PC-3 (cell line): ENCODE measurements at regions not wholly inside any gene's neighbourhood (a gene's known extent, or its start where the extent isn't known, plus 50 kb on each side); places are given as distances from the start of the nearest gene placed in this dataset.

ENCODE experiments used
- ATAC-seq: fragments of 200-7000 bp; cut with Tn5 transposase; 2 replicates; pipeline ENCODE4 v1.9.1; 2020; ENCODE audit warnings: mild to moderate bottlenecking, moderate library complexity
- BruUV-seq: library from RNA; stranded (reverse); fragments of 400-500 nt; replicated peaks from 2 replicates; lab custom pipeline; 2021; lab: Mats Ljungman, UMichigan
- CTCF ChIA-PET: fragments of 300-600 bp; sonication (Branson Sonifier 250); formaldehyde crosslinking; loops from one replicate; lab custom pipeline; 2022; ENCODE audit warnings: antibody characterized with exemption; lab: Charles Lee
- POLR2A ChIA-PET: fragments of 300-600 bp; sonication (Branson Sonifier 250); formaldehyde crosslinking; loops from one replicate; lab custom pipeline; 2022; ENCODE audit warnings: antibody characterized with exemption; ENCODE audit not compliant: unreplicated experiment; lab: Charles Lee
- DNase-seq: peaks from one replicate; pipeline ENCODE4 v3.0.0-alpha.2; 2015
- H2AFZ ChIP-seq: fragments of 300-600 bp; sonication (generic); 2 replicates; pipeline ENCODE4 v1.6.0; 2016; ENCODE audit warnings: antibody characterized with exemption, low read length
- H3F3A ChIP-seq: fragments of 300-600 bp; sonication (generic); one replicate; pipeline ENCODE4 v1.6.0; 2017; ENCODE audit warnings: antibody characterized with exemption, low read length, control low read depth, mild to moderate bottlenecking; ENCODE audit not compliant: unreplicated experiment
- H3K27ac ChIP-seq: fragments of 300-600 bp; sonication (generic); 2 replicates; pipeline ENCODE4 v1.5.1; 2016; ENCODE audit warnings: mild to moderate bottlenecking, low read length
- H3K27me3 ChIP-seq: fragments of 300-600 bp; sonication (generic); 2 replicates; pipeline ENCODE4 v1.6.1; 2016; ENCODE audit warnings: low read length, mixed read lengths
- H3K36me3 ChIP-seq: fragments of 300-600 bp; sonication (generic); 2 replicates; pipeline ENCODE4 v1.6.1; 2016; ENCODE audit warnings: low read depth, mixed run types, low read length, mixed read lengths
- H3K4me1 ChIP-seq: fragments of 300-600 bp; sonication (generic); 2 replicates; pipeline ENCODE4 v1.5.1; 2016; ENCODE audit warnings: low read length; ENCODE audit not compliant: insufficient read depth
- H3K4me2 ChIP-seq: fragments of 300-600 bp; sonication (generic); 2 replicates; pipeline ENCODE4 v1.6.0; 2016; ENCODE audit warnings: low read length
- H3K4me3 ChIP-seq: fragments of 300-600 bp; sonication (generic); 2 replicates; pipeline ENCODE4 v1.5.1; 2016; ENCODE audit warnings: mild to moderate bottlenecking, low read length, mixed read lengths
- H3K79me2 ChIP-seq: fragments of 300-600 bp; sonication (generic); 2 replicates; pipeline ENCODE4 v1.6.1; 2017; ENCODE audit warnings: low read length, mixed read lengths
- H3K9ac ChIP-seq: fragments of 300-600 bp; sonication (generic); 2 replicates; pipeline ENCODE4 v1.6.0; 2016; ENCODE audit warnings: mild to moderate bottlenecking, low read length
- H3K9me2 ChIP-seq: fragments of 300-600 bp; sonication (generic); replicated peaks from 2 replicates; pipeline ENCODE4 v1.6.1; 2016; ENCODE audit warnings: mixed run types, low read length, mixed read lengths
- H3K9me3 ChIP-seq: fragments of 300-600 bp; sonication (generic); 2 replicates; pipeline ENCODE4 v1.6.1; 2016; ENCODE audit warnings: low read length, mixed read lengths
- H4K20me1 ChIP-seq: fragments of 300-600 bp; sonication (generic); 2 replicates; pipeline ENCODE4 v1.6.1; 2016; ENCODE audit warnings: low read length, mixed read lengths
- EZH2 ChIP-seq: fragments of 300-600 bp; sonication (generic); IDR thresholded peaks from one replicate; pipeline ENCODE4 v1.6.1; 2017; ENCODE audit warnings: antibody characterized with exemption, mild to moderate bottlenecking, low read length; ENCODE audit not compliant: unreplicated experiment
- EZH2phosphoT487 ChIP-seq: fragments of 300-600 bp; sonication (generic); IDR thresholded peaks from 2 replicates; pipeline ENCODE4 v1.6.1; 2018; ENCODE audit warnings: mild to moderate bottlenecking, antibody characterized with exemption, low read length, borderline replicate concordance
- intact Hi-C: fragments of 100-400 bp; cut with micrococcal nuclease; formaldehyde crosslinking; loops from 2 replicates; pipeline ENCODE4 v1.9.0; 2023
- TF ChIP-seq, protein P1 (sequence below): fragments of 300-600 bp; sonication (generic); conservative IDR thresholded peaks from 2 replicates; pipeline ENCODE4 v1.5.1; 2017; ENCODE audit warnings: antibody characterized with exemption, low read depth, mild to moderate bottlenecking, low read length

DNA sequence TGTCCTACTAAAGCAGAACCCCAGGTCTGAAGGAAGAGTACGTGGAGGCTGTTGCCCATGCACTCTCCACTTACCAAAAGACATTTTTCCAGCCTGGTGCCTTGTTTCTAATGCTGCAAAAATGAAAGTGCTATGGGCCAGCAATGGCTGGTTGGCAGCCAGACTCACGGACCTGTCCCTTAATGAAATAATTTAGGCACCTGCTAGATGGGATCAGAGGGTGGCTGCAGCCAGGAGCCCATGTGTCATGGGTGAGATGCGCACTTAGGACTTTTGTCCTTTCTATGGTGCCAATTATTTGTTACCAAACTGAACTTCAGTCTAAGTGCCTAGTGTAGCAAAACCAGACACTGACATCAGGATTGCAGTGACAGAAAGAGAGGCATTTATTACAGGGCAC is 276.3 kb downstream of the YTHDC2 start:
- ChIA-PET POLR2A (no interaction called here), CTCF (no interaction called here)
- no peak overlapping the region for H3K9ac ChIP-seq
- no peak overlapping the region for H3K4me2 ChIP-seq
- no TSS peak for BruUV-seq
- no peaks in the 10 kb centered on the region for H3K9me2 ChIP-seq
- intact Hi-C loops, result no loop called here
- H4K20me1 ChIP-seq, result no peaks in the 10 kb centered on the region
- no peaks in the 10 kb centered on the region for H3K4me1 ChIP-seq
- H3K27ac ChIP-seq, result no peak overlapping the region
- no peaks in the 10 kb centered on the region for H3K9me3 ChIP-seq
- DNase-seq, result no peak
- TF ChIP-seq EZH2phosphoT487 (no peak), EZH2 (no peak)
- TF ChIP-seq, protein P1, sequence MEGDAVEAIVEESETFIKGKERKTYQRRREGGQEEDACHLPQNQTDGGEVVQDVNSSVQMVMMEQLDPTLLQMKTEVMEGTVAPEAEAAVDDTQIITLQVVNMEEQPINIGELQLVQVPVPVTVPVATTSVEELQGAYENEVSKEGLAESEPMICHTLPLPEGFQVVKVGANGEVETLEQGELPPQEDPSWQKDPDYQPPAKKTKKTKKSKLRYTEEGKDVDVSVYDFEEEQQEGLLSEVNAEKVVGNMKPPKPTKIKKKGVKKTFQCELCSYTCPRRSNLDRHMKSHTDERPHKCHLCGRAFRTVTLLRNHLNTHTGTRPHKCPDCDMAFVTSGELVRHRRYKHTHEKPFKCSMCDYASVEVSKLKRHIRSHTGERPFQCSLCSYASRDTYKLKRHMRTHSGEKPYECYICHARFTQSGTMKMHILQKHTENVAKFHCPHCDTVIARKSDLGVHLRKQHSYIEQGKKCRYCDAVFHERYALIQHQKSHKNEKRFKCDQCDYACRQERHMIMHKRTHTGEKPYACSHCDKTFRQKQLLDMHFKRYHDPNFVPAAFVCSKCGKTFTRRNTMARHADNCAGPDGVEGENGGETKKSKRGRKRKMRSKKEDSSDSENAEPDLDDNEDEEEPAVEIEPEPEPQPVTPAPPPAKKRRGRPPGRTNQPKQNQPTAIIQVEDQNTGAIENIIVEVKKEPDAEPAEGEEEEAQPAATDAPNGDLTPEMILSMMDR, result no peak
- no peaks in the 10 kb centered on the region for H3K79me2 ChIP-seq
- no peaks in the 10 kb centered on the region for H3F3A ChIP-seq
- H3K36me3 ChIP-seq, result no peaks in the 10 kb centered on the region
- H3K4me3 ChIP-seq, result no peak overlapping the region
- no peak for ATAC-seq
- H3K27me3 ChIP-seq, result peaks cover 37% of the 10 kb centered on the region
- H2AFZ ChIP-seq, result no peak overlapping the region

DNA sequence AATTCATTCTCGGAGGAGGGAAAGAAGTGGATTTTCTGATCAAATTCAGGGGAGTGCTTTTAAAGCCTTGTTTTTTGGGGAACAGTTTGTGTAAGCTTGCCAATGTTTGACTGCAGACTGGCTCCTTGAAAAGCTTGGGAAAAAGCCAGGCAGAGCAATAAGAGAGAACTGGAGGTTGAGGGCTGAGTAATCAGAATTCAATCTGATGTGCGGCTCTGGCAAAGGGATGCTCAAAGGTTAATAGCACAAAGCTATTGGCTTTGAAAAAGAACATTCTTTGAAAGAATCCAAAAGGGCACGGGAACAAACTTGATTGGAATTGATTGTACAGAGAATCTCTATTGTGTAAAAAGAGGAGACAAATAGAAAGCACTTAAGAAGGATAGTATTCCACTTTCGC is 279.3 kb downstream of the YTHDC2 start:
- Histone ChIP-seq H3K9ac (no peak overlapping the region), H3K27me3 (peaks cover 37% of the 10 kb centered on the region), H3K36me3 (no peaks in the 10 kb centered on the region), H3K4me3 (no peak overlapping the region), H3K9me2 (no peaks in the 10 kb centered on the region), H3K79me2 (no peaks in the 10 kb centered on the region), H3K4me2 (no peak overlapping the region), H3K27ac (no peak overlapping the region), H3K9me3 (no peaks in the 10 kb centered on the region), H4K20me1 (no peaks in the 10 kb centered on the region), H3F3A (no peaks in the 10 kb centered on the region), H3K4me1 (no peaks in the 10 kb centered on the region), H2AFZ (no peak overlapping the region)
- TF ChIP-seq EZH2phosphoT487, result no peak
- no peak for TF ChIP-seq EZH2
- TF ChIP-seq, protein P1, result no peak
- intact Hi-C loops, result no loop called here
- BruUV-seq, result no TSS peak
- ChIA-PET POLR2A (no interaction called here), CTCF (no interaction called here)
- DNase-seq (no peak), ATAC-seq (no peak)

DNA sequence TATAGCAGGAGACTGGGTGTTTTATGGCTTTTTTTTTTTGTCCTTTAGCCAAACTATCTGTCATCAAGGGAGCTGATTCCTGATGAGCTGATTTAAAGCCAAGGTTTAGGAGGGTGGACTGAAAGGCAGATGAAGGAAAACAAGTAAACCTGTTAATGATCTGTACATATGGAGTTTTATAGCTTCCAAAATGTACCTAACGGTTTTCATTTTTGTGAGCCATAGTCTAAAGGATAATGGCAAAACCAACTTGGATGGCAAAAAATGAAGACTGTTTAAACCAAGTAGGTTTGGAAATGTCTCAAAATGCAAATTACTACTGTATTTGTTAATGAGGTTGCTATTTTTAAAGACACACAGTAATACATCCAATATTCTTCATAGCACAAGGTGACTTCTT is 281.5 kb downstream of the YTHDC2 start:
- Histone ChIP-seq H3K79me2 (no peaks in the 10 kb centered on the region), H3K36me3 (no peaks in the 10 kb centered on the region), H3K27ac (no peak overlapping the region), H3K4me2 (no peak overlapping the region), H2AFZ (no peak overlapping the region), H4K20me1 (no peaks in the 10 kb centered on the region), H3K27me3 (peaks cover 28% of the 10 kb centered on the region), H3K9me2 (no peaks in the 10 kb centered on the region), H3K4me3 (no peak overlapping the region), H3K4me1 (no peaks in the 10 kb centered on the region), H3K9ac (no peak overlapping the region), H3K9me3 (no peaks in the 10 kb centered on the region), H3F3A (no peaks in the 10 kb centered on the region)
- DNase-seq (no peak), ATAC-seq (no peak)
- BruUV-seq, result no TSS peak
- TF ChIP-seq, protein P1, result no peak
- TF ChIP-seq EZH2 (no peak), EZH2phosphoT487 (no peak)
- intact Hi-C loops, result no loop called here
- CTCF ChIA-PET, result no interaction called here
- POLR2A ChIA-PET, result no interaction called here
